A673 (cell line): ENCODE measurements at regions not wholly inside any gene's neighbourhood (a gene's known extent, or its start where the extent isn't known, plus 50 kb on each side); places are given as distances from the start of the nearest gene placed in this dataset.

Source experiments
- CTCF ChIP-seq: fragments of 300-800, 200-600 bp; sonication (generic); conservative IDR thresholded peaks from 2 replicates; pipeline ENCODE4 v1.5.1; 2017; ENCODE audit warnings: low read depth, mild to moderate bottlenecking, antibody characterized with exemption, low read length, moderate library complexity, mixed read lengths
- EZH2 ChIP-seq: fragments of 200-600 bp; sonication (generic); IDR thresholded peaks from 2 replicates; pipeline ENCODE4 v1.6.1; 2017; ENCODE audit warnings: borderline replicate concordance, low read depth, mild to moderate bottlenecking, mixed read lengths, antibody characterized with exemption, low read length; ENCODE audit not compliant: poor library complexity, severe bottlenecking

- TF ChIP-seq CTCF (no peak), EZH2 (no peak)
These were observed 185.9 kb upstream of the LINGO1 start for GRCh38 chr15:77818484-77819047.
